ENCODE measurements at regions not wholly inside any gene's neighbourhood (a gene's known extent, or its start where the extent isn't known, plus 50 kb on each side); places are given as distances from the start of the nearest gene placed in this dataset.

- Histone ChIP-seq H3K4me3 (no peak overlapping the region), H3K4me1 (no peaks in the 10 kb centered on the region), H3K9me3 (replicated peaks) (no peaks in the 10 kb centered on the region), H3K36me3 (no peaks in the 10 kb centered on the region), H3K27ac (no peak overlapping the region), H3K27me3 (no peaks in the 10 kb centered on the region)
- DNase-seq: no peak
Observed at GRCh38 chr4:27234306-27234899, 373.8 kb downstream of the STIM2 start.

GRCh38 chr4:27239641-27240040 is 379.0 kb downstream of the STIM2 start:
- no peaks in the 10 kb centered on the region for H3K9me3 ChIP-seq (replicated peaks)
- H3K27ac ChIP-seq: no peak overlapping the region
- no peak overlapping the region for H3K4me3 ChIP-seq
- no peak for DNase-seq
- no peaks in the 10 kb centered on the region for H3K36me3 ChIP-seq
- no peaks in the 10 kb centered on the region for H3K27me3 ChIP-seq
- no peaks in the 10 kb centered on the region for H3K4me1 ChIP-seq

- Histone ChIP-seq H3K9me3 (replicated peaks) (no peaks in the 10 kb centered on the region), H3K36me3 (no peaks in the 10 kb centered on the region), H3K27ac (no peak overlapping the region), H3K4me3 (no peak overlapping the region), H3K4me1 (no peaks in the 10 kb centered on the region), H3K27me3 (no peaks in the 10 kb centered on the region)
- no peak for DNase-seq
Observed at GRCh38 chr4:27242217-27242616, 381.6 kb downstream of the STIM2 start.

- Histone ChIP-seq H3K27me3 (no peaks in the 10 kb centered on the region), H3K36me3 (no peaks in the 10 kb centered on the region)
- DNase-seq: no peak
Observed at GRCh38 chr4:27245216-27245615, 384.6 kb downstream of the STIM2 start.

GRCh38 chr4:27248829-27249228 is 388.2 kb downstream of the STIM2 start:
- H3K27me3 ChIP-seq: no peaks in the 10 kb centered on the region
- H3K9me3 ChIP-seq (replicated peaks): no peaks in the 10 kb centered on the region
- DNase-seq: no peak
- H3K36me3 ChIP-seq: no peaks in the 10 kb centered on the region
- no peak overlapping the region for H3K27ac ChIP-seq
- H3K4me1 ChIP-seq: no peaks in the 10 kb centered on the region
- H3K4me3 ChIP-seq: no peak overlapping the region

More at GRCh38 chr4:27245216-27245615, 384.6 kb downstream of the STIM2 start:
- Histone ChIP-seq H3K9me3 (replicated peaks) (no peaks in the 10 kb centered on the region), H3K27ac (no peak overlapping the region), H3K4me3 (no peak overlapping the region), H3K4me1 (no peaks in the 10 kb centered on the region)

- H3K36me3 ChIP-seq: no peaks in the 10 kb centered on the region
- DNase-seq: no peak
- no peaks in the 10 kb centered on the region for H3K4me1 ChIP-seq
- H3K27ac ChIP-seq: no peak overlapping the region
- no peak overlapping the region for H3K4me3 ChIP-seq
- H3K9me3 ChIP-seq (replicated peaks): no peaks in the 10 kb centered on the region
- no peaks in the 10 kb centered on the region for H3K27me3 ChIP-seq
Observed at GRCh38 chr4:27251771-27252170, 391.1 kb downstream of the STIM2 start.

- no peaks in the 10 kb centered on the region for H3K9me3 ChIP-seq (replicated peaks)
- no peak overlapping the region for H3K27ac ChIP-seq
Observed at GRCh38 chr4:27267339-27267969, 406.8 kb downstream of the STIM2 start.

GRCh38 chr4:27267970-27268355 is 407.3 kb downstream of the STIM2 start:
- Histone ChIP-seq H3K4me1 (no peaks in the 10 kb centered on the region), H3K9me3 (replicated peaks) (no peaks in the 10 kb centered on the region), H3K36me3 (no peaks in the 10 kb centered on the region), H3K27ac (no peak overlapping the region), H3K27me3 (no peaks in the 10 kb centered on the region), H3K4me3 (no peak overlapping the region)
- no peak for DNase-seq

More at GRCh38 chr4:27267339-27267969, 406.8 kb downstream of the STIM2 start:
- no peaks in the 10 kb centered on the region for H3K36me3 ChIP-seq
- DNase-seq: no peak
- no peaks in the 10 kb centered on the region for H3K4me1 ChIP-seq
- H3K27me3 ChIP-seq: no peaks in the 10 kb centered on the region
- no peak overlapping the region for H3K4me3 ChIP-seq

GRCh38 chr4:27270435-27270834 is 409.8 kb downstream of the STIM2 start:
- Histone ChIP-seq H3K4me3 (no peak overlapping the region), H3K9me3 (replicated peaks) (no peaks in the 10 kb centered on the region), H3K4me1 (no peaks in the 10 kb centered on the region), H3K36me3 (no peaks in the 10 kb centered on the region), H3K27ac (no peak overlapping the region), H3K27me3 (no peaks in the 10 kb centered on the region)
- no peak for DNase-seq

- H3K36me3 ChIP-seq: no peaks in the 10 kb centered on the region
- no peaks in the 10 kb centered on the region for H3K4me1 ChIP-seq
- no peaks in the 10 kb centered on the region for H3K9me3 ChIP-seq (replicated peaks)
- no peak overlapping the region for H3K27ac ChIP-seq
- no peaks in the 10 kb centered on the region for H3K27me3 ChIP-seq
- no peak for DNase-seq
- H3K4me3 ChIP-seq: no peak overlapping the region
Observed at GRCh38 chr4:27271555-27271954, 410.9 kb downstream of the STIM2 start.

- Histone ChIP-seq H3K4me3 (no peak overlapping the region), H3K9me3 (replicated peaks) (no peaks in the 10 kb centered on the region), H3K36me3 (no peaks in the 10 kb centered on the region), H3K27ac (no peak overlapping the region), H3K27me3 (no peaks in the 10 kb centered on the region), H3K4me1 (no peaks in the 10 kb centered on the region)
- no peak for DNase-seq
Observed at GRCh38 chr4:27272217-27272616, 411.6 kb downstream of the STIM2 start.

- no peaks in the 10 kb centered on the region for H3K9me3 ChIP-seq (replicated peaks)
- no peaks in the 10 kb centered on the region for H3K27me3 ChIP-seq
- no peak for DNase-seq
Observed at GRCh38 chr4:27276307-27277073, 415.8 kb downstream of the STIM2 start.

GRCh38 chr4:27278615-27279375 is 418.2 kb downstream of the STIM2 start:
- no peak overlapping the region for H3K4me3 ChIP-seq
- no peaks in the 10 kb centered on the region for H3K36me3 ChIP-seq
- H3K27ac ChIP-seq: no peak overlapping the region
- H3K4me1 ChIP-seq: no peaks in the 10 kb centered on the region
- no peaks in the 10 kb centered on the region for H3K9me3 ChIP-seq (replicated peaks)
- H3K27me3 ChIP-seq: no peaks in the 10 kb centered on the region
- DNase-seq: peak; percentile 54 to 74

More at GRCh38 chr4:27276307-27277073, 415.8 kb downstream of the STIM2 start:
- no peaks in the 10 kb centered on the region for H3K36me3 ChIP-seq
- no peak overlapping the region for H3K4me3 ChIP-seq
- no peaks in the 10 kb centered on the region for H3K4me1 ChIP-seq
- H3K27ac ChIP-seq: no peak overlapping the region

- Histone ChIP-seq H3K27me3 (0 out of 2 replicates have a peak, but pooled peaks cover 3% of the 10 kb centered on the region), H3K36me3 (no peaks in the 10 kb centered on the region), H3K9me3 (replicated peaks) (no peaks in the 10 kb centered on the region), H3K27ac (no peak overlapping the region), H3K4me3 (no peak overlapping the region), H3K4me1 (no peaks in the 10 kb centered on the region)
- DNase-seq: no peak
Observed at GRCh38 chr4:27288496-27288895, 427.9 kb downstream of the STIM2 start.

- Histone ChIP-seq H3K36me3 (no peaks in the 10 kb centered on the region), H3K4me3 (no peak overlapping the region), H3K4me1 (no peaks in the 10 kb centered on the region), H3K27ac (no peak overlapping the region), H3K27me3 (0 out of 2 replicates have a peak, but pooled peaks cover 3% of the 10 kb centered on the region), H3K9me3 (replicated peaks) (no peaks in the 10 kb centered on the region)
- DNase-seq: no peak
Observed at GRCh38 chr4:27289704-27290103, 429.1 kb downstream of the STIM2 start.

Measured in SJCRH30 (cell line).